GM21786 (cell line): ENCODE measurements at regions not wholly inside any gene's neighbourhood (a gene's known extent, or its start where the extent isn't known, plus 50 kb on each side); places are given as distances from the start of the nearest gene placed in this dataset.

Experiments used
- ATAC-seq: cut with Tn5 transposase; IDR thresholded peaks from one replicate; pipeline ENCODE4 v1.9.1; 2021; ENCODE audit not compliant: unreplicated experiment

- ATAC-seq = no peak
Measured at GRCh38 chr21:39056636-39057035, 126.6 kb downstream of the PSMG1 start.

- ATAC-seq = no peak
Measured at GRCh38 chr21:39055167-39055767, 128.0 kb downstream of the PSMG1 start.

GRCh38 chr21:39054066-39054465 is 129.2 kb downstream of the PSMG1 start:
- no peak for ATAC-seq

GRCh38 chr21:39053126-39053525 is 130.1 kb downstream of the PSMG1 start:
- no peak for ATAC-seq

- ATAC-seq = no peak
Measured at GRCh38 chr21:39052718-39053117, 130.5 kb downstream of the PSMG1 start.

- no peak for ATAC-seq
Measured at GRCh38 chr21:39051588-39051949, 131.7 kb downstream of the PSMG1 start.

GRCh38 chr21:39050841-39051587 is 132.2 kb downstream of the PSMG1 start:
- no peak for ATAC-seq

GRCh38 chr21:39048574-39048973 is 134.7 kb downstream of the PSMG1 start:
- no peak for ATAC-seq

GRCh38 chr21:39048064-39048463 is 135.2 kb downstream of the PSMG1 start:
- no peak for ATAC-seq

- ATAC-seq = no peak
Measured at GRCh38 chr21:39047046-39047445, 136.2 kb downstream of the PSMG1 start.

- no peak for ATAC-seq
Measured at GRCh38 chr21:39046236-39046916, 136.9 kb downstream of the PSMG1 start.

GRCh38 chr21:39041816-39042215 is 141.4 kb downstream of the PSMG1 start:
- ATAC-seq = no peak

- no peak for ATAC-seq
Measured at GRCh38 chr21:39040494-39041110, 142.6 kb downstream of the PSMG1 start.

- no peak for ATAC-seq
Measured at GRCh38 chr21:39037807-39038405, 145.3 kb downstream of the PSMG1 start.

GRCh38 chr21:39036581-39036980 is 146.7 kb downstream of the PSMG1 start:
- no peak for ATAC-seq

- ATAC-seq = no peak
Measured at GRCh38 chr21:39034590-39035536, 148.4 kb downstream of the PSMG1 start.

- no peak for ATAC-seq
Measured at GRCh38 chr21:39033878-39034589, 149.2 kb downstream of the PSMG1 start.

- no peak for ATAC-seq
Measured at GRCh38 chr21:39029900-39030884, 153.1 kb downstream of the PSMG1 start.
